GM12878 (cell line): ENCODE measurements at regions not wholly inside any gene's neighbourhood (a gene's known extent, or its start where the extent isn't known, plus 50 kb on each side); places are given as distances from the start of the nearest gene placed in this dataset.

Experiments
- ATAC-seq: fragments of 200-7000 bp; cut with Tn5 transposase; 3 replicates; pipeline ENCODE4 v1.9.1; 2020; ENCODE audit warnings: mild to moderate bottlenecking, moderate library complexity
- BruUV-seq: library from RNA; stranded (reverse); fragments of 400-500 nt; replicated peaks from 2 replicates; lab custom pipeline; 2021; lab: Mats Ljungman, UMichigan
- CTCF ChIA-PET: fragments of 300-600 bp; sonication (Branson Sonifier 250); formaldehyde crosslinking; extraction: SDS; loops from one replicate; lab custom pipeline; 2021; ENCODE audit warnings: inconsistent platforms; lab: Yijun Ruan, JAX
- POLR2A ChIA-PET: fragments of 350-600 bp; formaldehyde crosslinking; extraction: SDS; loops from one replicate; lab custom pipeline; 2021; ENCODE audit warnings: inconsistent platforms; lab: Charles Lee
- RAD21 ChIA-PET: fragments of 300-600 bp; sonication (Branson Sonifier 250); formaldehyde crosslinking; loops from one replicate; lab custom pipeline; 2023; ENCODE audit warnings: antibody characterized with exemption; ENCODE audit not compliant: unreplicated experiment; lab: Charles Lee
- SMC1A ChIA-PET: fragments of 300-600 bp; sonication (Branson Sonifier 250); formaldehyde crosslinking; loops from one replicate; lab custom pipeline; 2023; ENCODE audit not compliant: unreplicated experiment, uncharacterized antibody; lab: Charles Lee
- DNase-seq: peaks from one replicate; pipeline ENCODE4 v3.0.0-alpha.2; 2011; ENCODE audit warnings: low read depth, low spot score
- FAIRE-seq: peaks from 3 replicates; lab custom pipeline; 2011; peaks lifted over from hg19 to GRCh38; lab: Jason Lieb, UNC
- H2AFZ ChIP-seq: 2 replicates; pipeline ENCODE4 v1.6.0; 2011; ENCODE audit warnings: low read depth, low read length, control low read depth; ENCODE audit not compliant: control insufficient read depth
- H3K27ac ChIP-seq: 2 replicates; pipeline ENCODE4 v1.5.1; 2011; ENCODE audit warnings: control low read depth; ENCODE audit not compliant: control insufficient read depth, insufficient read depth
- H3K27me3 ChIP-seq, 2 experiments: replicated peaks in 1 of 2; 2 replicates each; pipeline versions ENCODE4 v1.6.0 to v1.6.1; 2011; ENCODE audit warnings: low read length in 1 of 2; ENCODE audit not compliant: control insufficient read depth in 2 of 2, insufficient read depth in 2 of 2
- H3K36me3 ChIP-seq, 2 experiments: 2 replicates each; pipeline ENCODE4 v1.5.1; 2011; ENCODE audit warnings: low read length in 1 of 2; ENCODE audit not compliant: control insufficient read depth in 2 of 2, insufficient read depth in 2 of 2
- H3K4me1 ChIP-seq: 2 replicates; pipeline ENCODE4 v1.6.1; 2011; ENCODE audit warnings: mild to moderate bottlenecking, low read length, moderate library complexity, mixed read lengths; ENCODE audit not compliant: control insufficient read depth, insufficient read depth
- H3K4me2 ChIP-seq: 2 replicates; pipeline ENCODE4 v1.6.0; 2011; ENCODE audit warnings: control low read depth; ENCODE audit not compliant: control insufficient read depth, insufficient read depth
- H3K4me3 ChIP-seq: fragments of 200-600 bp; sonication (generic); 2 replicates; pipeline ENCODE4 v1.5.1; 2016
- H3K79me2 ChIP-seq: 2 replicates; pipeline ENCODE4 v1.6.0; 2011; ENCODE audit warnings: low read length; ENCODE audit not compliant: control insufficient read depth, insufficient read depth
- H3K9ac ChIP-seq: 2 replicates; pipeline ENCODE4 v1.8.0; 2011; ENCODE audit warnings: low read length, control low read depth, mixed read lengths; ENCODE audit not compliant: control insufficient read depth, insufficient read depth
- H3K9me3 ChIP-seq: replicated peaks from 3 replicates; pipeline ENCODE4 v1.5.1; 2011; ENCODE audit warnings: mild to moderate bottlenecking, low read length; ENCODE audit not compliant: control insufficient read depth, insufficient read depth
- H4K20me1 ChIP-seq: 2 replicates; pipeline ENCODE4 v1.6.0; 2011; ENCODE audit not compliant: control insufficient read depth, insufficient read depth
- CBX5 ChIP-seq: sonication (generic); IDR thresholded peaks from 2 replicates; pipeline ENCODE4 v1.6.1; 2016; ENCODE audit warnings: low read depth, moderate library complexity, mild to moderate bottlenecking, inconsistent platforms
- STAT1 ChIP-seq: fragments of 450-650 bp; conservative IDR thresholded peaks from 2 replicates; pipeline ENCODE4 v1.6.1; 2014; ENCODE audit warnings: antibody characterized with exemption, mild to moderate bottlenecking
- TCF7 ChIP-seq: IDR thresholded peaks from 2 replicates; pipeline ENCODE4 v1.6.1; 2014; ENCODE audit warnings: antibody characterized with exemption, borderline replicate concordance
- WGBS: methylation state at CpG from one replicate; pipeline ENCODE4 v1.1.6; 2016; ENCODE audit warnings: low lambda C conversion rate; ENCODE audit not compliant: insufficient replicate concordance, insufficient coverage; ENCODE audit errors: missing lambda C conversion rate; 5-methylcytosine and 5-hydroxymethylcytosine counted together
- in situ Hi-C: fragments of 300-500 bp; cut with MboI; formaldehyde crosslinking; loops from 9 replicates; pipeline ENCODE4 v1.14.3; 2018; ENCODE audit warnings: mixed read lengths
- intact Hi-C: fragments of 100-400 bp; cut with micrococcal nuclease; formaldehyde crosslinking; loops from one replicate; pipeline ENCODE4 v1.14.2; 2022; ENCODE audit not compliant: unreplicated experiment
- TF ChIP-seq, protein P1 (sequence below), 3 experiments: IDR thresholded peaks in 2 of 3; conservative IDR thresholded peaks in 1 of 3; 2 replicates each; pipeline ENCODE4 v1.5.1; 2011; ENCODE audit warnings: low read depth in 3 of 3, low read length in 3 of 3, mild to moderate bottlenecking in 3 of 3, control low read depth in 2 of 3, moderate library complexity in 2 of 3, inconsistent platforms in 1 of 3, mixed read lengths in 1 of 3; ENCODE audit not compliant: control insufficient read depth in 2 of 3, insufficient read depth in 1 of 3; ENCODE audit errors: extremely low read depth in 1 of 3

DNA sequence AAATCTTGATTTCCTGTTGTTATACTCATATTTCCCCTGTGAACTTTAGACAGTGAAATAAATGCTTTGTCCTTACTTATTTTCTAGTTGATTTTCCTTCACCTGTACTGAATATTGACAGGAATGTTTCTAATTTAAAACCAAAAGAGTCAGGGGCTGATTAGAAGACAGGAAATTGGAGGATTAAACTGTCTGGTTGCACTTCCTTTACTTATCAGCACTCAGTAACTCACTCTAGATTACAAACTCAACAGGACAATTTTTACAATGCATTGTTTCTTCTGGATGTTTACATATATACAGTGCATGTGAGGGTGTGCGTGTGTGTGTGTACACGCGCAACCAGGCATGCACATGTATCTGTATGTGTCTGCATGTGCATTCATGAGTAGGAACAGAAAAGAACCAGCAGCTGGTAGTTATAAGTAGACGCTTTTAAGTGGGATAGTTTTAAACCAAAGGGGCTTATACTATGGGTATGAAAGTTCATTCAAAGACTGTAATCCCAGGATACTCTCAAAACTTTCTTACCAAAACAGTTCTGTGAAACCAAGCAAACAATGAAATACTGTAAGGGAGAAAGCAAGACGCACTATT lies 212.0 kb upstream of the NFIA start:
- WGBS = 70% methylated on average over 5 of the region's 5 CpGs
- Histone ChIP-seq H3K9me3 (no peaks in the 10 kb centered on the region), H3K4me3 (no peak overlapping the region), H3K79me2 (no peaks in the 10 kb centered on the region), H2AFZ (no peak overlapping the region), H4K20me1 (no peaks in the 10 kb centered on the region), H3K9ac (no peak overlapping the region), H3K27me3 (no peaks in the 10 kb centered on the region), H3K27ac (no peak overlapping the region), H3K4me2 (no peak overlapping the region), H3K36me3 (no peaks in the 10 kb centered on the region), H3K4me1 (no peaks in the 10 kb centered on the region)
- SMC1A ChIA-PET = no interaction called here
- BruUV-seq = no TSS peak
- CTCF ChIA-PET = no interaction called here
- POLR2A ChIA-PET = no interaction called here
- RAD21 ChIA-PET = no interaction called here
- TF ChIP-seq TCF7 (no peak), STAT1 (no peak), CBX5 (no peak)
- TF ChIP-seq, protein P1, sequence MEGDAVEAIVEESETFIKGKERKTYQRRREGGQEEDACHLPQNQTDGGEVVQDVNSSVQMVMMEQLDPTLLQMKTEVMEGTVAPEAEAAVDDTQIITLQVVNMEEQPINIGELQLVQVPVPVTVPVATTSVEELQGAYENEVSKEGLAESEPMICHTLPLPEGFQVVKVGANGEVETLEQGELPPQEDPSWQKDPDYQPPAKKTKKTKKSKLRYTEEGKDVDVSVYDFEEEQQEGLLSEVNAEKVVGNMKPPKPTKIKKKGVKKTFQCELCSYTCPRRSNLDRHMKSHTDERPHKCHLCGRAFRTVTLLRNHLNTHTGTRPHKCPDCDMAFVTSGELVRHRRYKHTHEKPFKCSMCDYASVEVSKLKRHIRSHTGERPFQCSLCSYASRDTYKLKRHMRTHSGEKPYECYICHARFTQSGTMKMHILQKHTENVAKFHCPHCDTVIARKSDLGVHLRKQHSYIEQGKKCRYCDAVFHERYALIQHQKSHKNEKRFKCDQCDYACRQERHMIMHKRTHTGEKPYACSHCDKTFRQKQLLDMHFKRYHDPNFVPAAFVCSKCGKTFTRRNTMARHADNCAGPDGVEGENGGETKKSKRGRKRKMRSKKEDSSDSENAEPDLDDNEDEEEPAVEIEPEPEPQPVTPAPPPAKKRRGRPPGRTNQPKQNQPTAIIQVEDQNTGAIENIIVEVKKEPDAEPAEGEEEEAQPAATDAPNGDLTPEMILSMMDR (IDR thresholded peaks at IDR 0.05 in 2 of 3, conservative IDR thresholded peaks at IDR 0.05 in 1 of 3; ENCODE audit: control insufficient read depth in 2 of 3, extremely low read depth in 1 of 3, insufficient read depth in 1 of 3, low read depth in 3 of 3, low read length in 3 of 3) = no peak
- no peak for FAIRE-seq
- intact Hi-C loops (no loop called here), in situ Hi-C loops (no loop called here)
- no peak for DNase-seq
- ATAC-seq = no peak
